ENCODE measurements at regions not wholly inside any gene's neighbourhood (a gene's known extent, or its start where the extent isn't known, plus 50 kb on each side); places are given as distances from the start of the nearest gene placed in this dataset.

GRCh38 chr13:107252021-107252420, 684.1 kb upstream of the ARGLU1 start:
- Histone ChIP-seq H2AK5ac (ENCODE audit: low read length, severe bottlenecking) (no peak overlapping the region), H2BK120ac (ENCODE audit: low read depth, low read length) (peak overlapping the region; percentile 96), H3K4ac (ENCODE audit: low read depth in 1 of 2, low read length in 2 of 2) (peak overlapping the region; percentile 37 to 83), H3K9me3 (ENCODE audit: control insufficient read depth, low read length) (no peaks in the 10 kb centered on the region), H3K4me3 (ENCODE audit: insufficient read depth in 1 of 2, low read depth in 1 of 2, low read length in 2 of 2) (no peak overlapping the region), H3K4me2 (ENCODE audit: low read length, poor library complexity, severe bottlenecking) (no peak overlapping the region), H3K23ac (ENCODE audit: low read length in 2 of 2) (no peak overlapping the region), H3K9ac (ENCODE audit: low read length) (no peak overlapping the region), H2BK15ac (ENCODE audit: low read depth, poor library complexity, severe bottlenecking) (no peak overlapping the region), H4K8ac (ENCODE audit: low read length) (peak overlapping the region; percentile 95), H3K4me1 (ENCODE audit: control insufficient read depth, insufficient read depth, low read depth, low read length) (peaks cover 6% of the 10 kb centered on the region), H4K91ac (ENCODE audit: low read length) (peak overlapping the region; percentile 97), H3K27ac (ENCODE audit: low read length, poor library complexity, severe bottlenecking) (no peak overlapping the region), H3K36me3 (ENCODE audit: control insufficient read depth in 1 of 2, insufficient read depth in 2 of 2, low read depth in 1 of 2, low read length in 2 of 2) (no peaks in the 10 kb centered on the region), H2BK5ac (ENCODE audit: low read depth, low read length, poor library complexity, severe bottlenecking) (no peak overlapping the region), H3K18ac (ENCODE audit: low read depth in 1 of 2, low read length in 2 of 2) (peak overlapping the region; percentile 21 to 89), H3K14ac (ENCODE audit: low read length in 2 of 2) (no peak overlapping the region), H3K79me1 (replicated peaks; ENCODE audit: low read length, poor library complexity, severe bottlenecking) (peaks cover 19% of the 10 kb centered on the region), H2AFZ (ENCODE audit: low read depth, low read length) (no peak overlapping the region), H3K27me3 (ENCODE audit: control insufficient read depth in 1 of 2, insufficient read depth in 1 of 2, low read length in 2 of 2) (no peaks in the 10 kb centered on the region), H2BK12ac (ENCODE audit: low read length in 2 of 2) (peak overlapping the region; percentile 85 to 95)
- whole genome bisulfite sequencing: 74% methylated on average over 6 of the region's 6 CpGs
- DNase-seq: no peak

- Histone ChIP-seq H4K91ac (ENCODE audit: low read length) (no peak overlapping the region), H4K8ac (ENCODE audit: low read length) (no peak overlapping the region), H2BK5ac (ENCODE audit: low read depth, low read length, poor library complexity, severe bottlenecking) (no peak overlapping the region), H2BK120ac (ENCODE audit: low read depth, low read length) (no peak overlapping the region), H3K14ac (ENCODE audit: low read length in 2 of 2) (no peak overlapping the region), H3K18ac (ENCODE audit: low read depth in 1 of 2, low read length in 2 of 2) (peak overlapping the region; percentile 23 to 40), H3K4me3 (ENCODE audit: insufficient read depth in 1 of 2, low read depth in 1 of 2, low read length in 2 of 2) (no peak overlapping the region), H3K23ac (ENCODE audit: low read length in 2 of 2) (no peak overlapping the region), H3K4me1 (ENCODE audit: control insufficient read depth, insufficient read depth, low read depth, low read length) (peaks cover 6% of the 10 kb centered on the region), H2AK5ac (ENCODE audit: low read length, severe bottlenecking) (no peak overlapping the region), H3K27ac (ENCODE audit: low read length, poor library complexity, severe bottlenecking) (no peak overlapping the region), H3K9me3 (ENCODE audit: control insufficient read depth, low read length) (no peaks in the 10 kb centered on the region), H2AFZ (ENCODE audit: low read depth, low read length) (peak overlapping the region; percentile 39), H2BK15ac (ENCODE audit: low read depth, poor library complexity, severe bottlenecking) (no peak overlapping the region), H3K36me3 (ENCODE audit: control insufficient read depth in 1 of 2, insufficient read depth in 2 of 2, low read depth in 1 of 2, low read length in 2 of 2) (no peaks in the 10 kb centered on the region), H3K27me3 (ENCODE audit: control insufficient read depth in 1 of 2, insufficient read depth in 1 of 2, low read length in 2 of 2) (no peaks in the 10 kb centered on the region), H3K9ac (ENCODE audit: low read length) (no peak overlapping the region), H3K4ac (ENCODE audit: low read depth in 1 of 2, low read length in 2 of 2) (peak overlapping the region in 1 of 2 experiments; percentile 67), H3K4me2 (ENCODE audit: low read length, poor library complexity, severe bottlenecking) (no peak overlapping the region), H3K79me1 (replicated peaks; ENCODE audit: low read length, poor library complexity, severe bottlenecking) (peaks cover 19% of the 10 kb centered on the region), H2BK12ac (ENCODE audit: low read length in 2 of 2) (no peak overlapping the region)
- 23% methylated on average over 3 of the region's 4 CpGs for WGBS
- DNase-seq: peak; percentile 66
Observed at GRCh38 chr13:107251341-107251740, 683.4 kb upstream of the ARGLU1 start.

DNA sequence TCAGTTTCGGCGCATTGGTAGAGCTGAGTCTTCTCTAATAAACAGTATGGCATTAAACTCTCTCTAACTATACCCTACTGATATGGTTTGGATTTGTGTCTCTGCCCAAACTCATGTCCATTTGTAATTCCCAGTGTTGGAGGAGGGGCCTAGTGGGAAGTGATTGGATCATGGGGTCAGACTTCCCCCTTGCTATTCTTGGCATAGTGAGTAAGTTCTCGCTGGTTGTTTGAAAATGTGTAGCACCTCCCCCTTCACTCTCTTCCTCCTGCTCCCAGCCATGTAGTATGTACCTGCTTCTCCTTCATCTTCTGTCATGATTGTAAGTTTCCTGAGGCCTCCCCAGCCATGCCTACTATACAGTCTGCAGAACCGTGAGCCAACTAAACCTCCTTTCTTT, 682.7 kb upstream of the ARGLU1 start:
- no peak overlapping the region for H2BK5ac ChIP-seq (ENCODE audit: low read depth, low read length, poor library complexity, severe bottlenecking)
- H3K4me2 ChIP-seq (ENCODE audit: low read length, poor library complexity, severe bottlenecking): no peak overlapping the region
- no peaks in the 10 kb centered on the region for H3K27me3 ChIP-seq (ENCODE audit: control insufficient read depth in 1 of 2, insufficient read depth in 1 of 2, low read length in 2 of 2)
- H2BK12ac ChIP-seq (ENCODE audit: low read length in 2 of 2): peak overlapping the region in 1 of 2 experiments; percentile 10
- no peak overlapping the region for H4K91ac ChIP-seq (ENCODE audit: low read length)
- H2BK15ac ChIP-seq (ENCODE audit: low read depth, poor library complexity, severe bottlenecking): no peak overlapping the region
- H3K18ac ChIP-seq (ENCODE audit: low read depth in 1 of 2, low read length in 2 of 2): no peak overlapping the region
- H3K4me3 ChIP-seq (ENCODE audit: insufficient read depth in 1 of 2, low read depth in 1 of 2, low read length in 2 of 2): no peak overlapping the region
- H3K9ac ChIP-seq (ENCODE audit: low read length): no peak overlapping the region
- whole genome bisulfite sequencing: no CpG with 5 or more reads among the region's 4 CpGs
- H3K4ac ChIP-seq (ENCODE audit: low read depth in 1 of 2, low read length in 2 of 2): no peak overlapping the region
- H3K9me3 ChIP-seq (ENCODE audit: control insufficient read depth, low read length): no peaks in the 10 kb centered on the region
- H3K4me1 ChIP-seq (ENCODE audit: control insufficient read depth, insufficient read depth, low read depth, low read length): peaks cover 6% of the 10 kb centered on the region
- H4K8ac ChIP-seq (ENCODE audit: low read length): peak overlapping the region; percentile 36
- H2AFZ ChIP-seq (ENCODE audit: low read depth, low read length): no peak overlapping the region
- no peak overlapping the region for H3K27ac ChIP-seq (ENCODE audit: low read length, poor library complexity, severe bottlenecking)
- peak overlapping the region; percentile 2 for H2BK120ac ChIP-seq (ENCODE audit: low read depth, low read length)
- H2AK5ac ChIP-seq (ENCODE audit: low read length, severe bottlenecking): no peak overlapping the region
- H3K23ac ChIP-seq (ENCODE audit: low read length in 2 of 2): no peak overlapping the region
- H3K14ac ChIP-seq (ENCODE audit: low read length in 2 of 2): no peak overlapping the region
- H3K79me1 ChIP-seq (replicated peaks; ENCODE audit: low read length, poor library complexity, severe bottlenecking): peaks cover 17% of the 10 kb centered on the region
- DNase-seq: peak; percentile 71
- H3K36me3 ChIP-seq (ENCODE audit: control insufficient read depth in 1 of 2, insufficient read depth in 2 of 2, low read depth in 1 of 2, low read length in 2 of 2): no peaks in the 10 kb centered on the region

GRCh38 chr13:107244241-107244640, 676.3 kb upstream of the ARGLU1 start:
- Histone ChIP-seq H2AFZ (ENCODE audit: low read depth, low read length) (no peak overlapping the region), H3K4ac (ENCODE audit: low read depth in 1 of 2, low read length in 2 of 2) (no peak overlapping the region), H3K9me3 (ENCODE audit: control insufficient read depth, low read length) (no peaks in the 10 kb centered on the region), H2BK12ac (ENCODE audit: low read length in 2 of 2) (no peak overlapping the region), H3K4me2 (ENCODE audit: low read length, poor library complexity, severe bottlenecking) (no peak overlapping the region), H2BK5ac (ENCODE audit: low read depth, low read length, poor library complexity, severe bottlenecking) (no peak overlapping the region), H3K9ac (ENCODE audit: low read length) (no peak overlapping the region), H3K79me1 (replicated peaks; ENCODE audit: low read length, poor library complexity, severe bottlenecking) (peaks cover 21% of the 10 kb centered on the region), H2BK15ac (ENCODE audit: low read depth, poor library complexity, severe bottlenecking) (no peak overlapping the region), H3K23ac (ENCODE audit: low read length in 2 of 2) (no peak overlapping the region), H3K4me3 (ENCODE audit: insufficient read depth in 1 of 2, low read depth in 1 of 2, low read length in 2 of 2) (no peak overlapping the region), H3K18ac (ENCODE audit: low read depth in 1 of 2, low read length in 2 of 2) (no peak overlapping the region), H2BK120ac (ENCODE audit: low read depth, low read length) (no peak overlapping the region), H3K27me3 (ENCODE audit: control insufficient read depth in 1 of 2, insufficient read depth in 1 of 2, low read length in 2 of 2) (no peaks in the 10 kb centered on the region), H2AK5ac (ENCODE audit: low read length, severe bottlenecking) (no peak overlapping the region), H3K14ac (ENCODE audit: low read length in 2 of 2) (no peak overlapping the region), H3K27ac (ENCODE audit: low read length, poor library complexity, severe bottlenecking) (no peak overlapping the region), H3K4me1 (ENCODE audit: control insufficient read depth, insufficient read depth, low read depth, low read length) (peaks cover 2% of the 10 kb centered on the region), H4K8ac (ENCODE audit: low read length) (no peak overlapping the region), H3K36me3 (ENCODE audit: control insufficient read depth in 1 of 2, insufficient read depth in 2 of 2, low read depth in 1 of 2, low read length in 2 of 2) (no peaks in the 10 kb centered on the region), H4K91ac (ENCODE audit: low read length) (no peak overlapping the region)
- no peak for DNase-seq
- 97% methylated on average over 2 of the region's 2 CpGs for whole genome bisulfite sequencing

All from mesenchymal stem cell (in vitro differentiated cells and primary cell).